Ovary (tissue), 7 donors: ENCODE measurements at regions not wholly inside any gene's neighbourhood (a gene's known extent, or its start where the extent isn't known, plus 50 kb on each side); places are given as distances from the start of the nearest gene placed in this dataset.
"Not testable (repeated sequence)": the region's sequence is repeated elsewhere in the genome, so short reads cannot be mapped to it uniquely, and the experiment has no call there.

Experiments
- DNase-seq, 5 donors: peaks; one replicate each; pipeline ENCODE4 v3.0.0-alpha.2; 2019 to 2020
- H3K27ac ChIP-seq, 2 donors: fragments of 200-600 bp; one replicate each; pipeline versions ENCODE4 v1.5.1 to v1.8.0; 2019 to 2022
- H3K27me3 ChIP-seq: fragments of 200-600 bp; one replicate; pipeline ENCODE4 v1.8.0; 2022
- H3K36me3 ChIP-seq: fragments of 200-600 bp; sonication (generic); one replicate; pipeline ENCODE4 v1.5.1; 2019
- H3K4me1 ChIP-seq: one replicate; pipeline ENCODE4 v1.8.1; 2013; ENCODE audit warnings: mild to moderate bottlenecking, moderate library complexity; ENCODE audit not compliant: insufficient read depth
- H3K4me3 ChIP-seq: fragments of 200-600 bp; sonication (generic); one replicate; pipeline ENCODE4 v1.5.1; 2017
- H3K9me3 ChIP-seq, 2 donors: fragments of 200-600 bp in 1 of 2; sonication (generic) in 1 of 2; one replicate each; pipeline versions ENCODE4 v1.5.1 to v1.8.1; 2013 to 2019; ENCODE audit warnings: mild to moderate bottlenecking in 1 of 2, moderate library complexity in 1 of 2
- EP300 ChIP-seq: sonication (generic); formaldehyde crosslinking; IDR thresholded peaks from one replicate; pipeline ENCODE4 v1.6.1; 2017; ENCODE audit warnings: antibody characterized with exemption
- POLR2A ChIP-seq: fragments of 450-650 bp; IDR thresholded peaks from one replicate; pipeline ENCODE4 v1.6.1; 2017; ENCODE audit warnings: antibody characterized with exemption, mild to moderate bottlenecking, moderate library complexity
- WGBS, 3 donors: extraction: QIAGEN DNeasy Blood & Tissue Kit in 1 of 3; methylation state at CpG; one replicate each; pipeline versions ENCODE4 v1.1.5 to v1.1.7; 2013 to 2017; 5-methylcytosine and 5-hydroxymethylcytosine counted together
- intact Hi-C, 4 donors: fragments of 100-400 bp; cut with DNase I; formaldehyde crosslinking; loops; one replicate each; pipeline versions ENCODE4 v1.11.0 to v1.15.1; 2022 to 2023
- TF ChIP-seq, protein P1 (sequence below), 3 donors: fragments of 450-650 bp in 2 of 3; fragments of 200-600 bp in 1 of 3; IDR thresholded peaks; one replicate each; pipeline versions ENCODE4 v1.5.1 to v1.8.0; 2016 to 2022; ENCODE audit warnings: antibody characterized with exemption in 3 of 3, mild to moderate bottlenecking in 1 of 3
- donor health status: DM: no; HTN: no; CAD: no; lungs with moderate emphysema.
- donor health status: DM: no; HTN: no; CAD: no.
- donor health status: Bipolar disorder and iron deficiency.
- donor health status: DM: no; HTN: no; CAD: no.
- donor health status: DM: yes; HTN: yes; CAD: no.

DNA sequence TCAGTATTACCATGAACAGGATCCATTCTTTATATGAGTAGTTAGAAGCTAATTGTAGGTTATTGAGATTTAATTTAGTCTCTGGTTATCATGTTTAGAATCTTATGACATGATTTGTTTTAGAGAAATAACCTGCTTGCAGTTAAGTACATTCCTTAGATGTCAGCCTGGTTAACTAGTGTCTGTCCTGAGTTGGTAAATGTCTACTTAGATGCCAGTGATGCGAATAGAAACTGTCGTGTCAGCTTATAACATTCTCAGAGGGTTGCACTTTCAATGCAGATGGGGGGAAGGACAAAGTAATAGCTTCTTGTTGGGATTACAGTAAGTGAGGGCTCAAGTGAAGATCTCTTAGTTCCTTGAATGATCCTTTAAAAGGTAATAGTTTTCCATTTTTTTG, 227.8 kb upstream of the SPRY1 start:
- no peak overlapping the region for H3K4me3 ChIP-seq
- 89 to 97% (median 96%) methylated on average over 2 of the region's 2 CpGs for WGBS, 3 donors
- DNase-seq: no peak
- intact Hi-C loops: no loop called here
- TF ChIP-seq, protein P1, sequence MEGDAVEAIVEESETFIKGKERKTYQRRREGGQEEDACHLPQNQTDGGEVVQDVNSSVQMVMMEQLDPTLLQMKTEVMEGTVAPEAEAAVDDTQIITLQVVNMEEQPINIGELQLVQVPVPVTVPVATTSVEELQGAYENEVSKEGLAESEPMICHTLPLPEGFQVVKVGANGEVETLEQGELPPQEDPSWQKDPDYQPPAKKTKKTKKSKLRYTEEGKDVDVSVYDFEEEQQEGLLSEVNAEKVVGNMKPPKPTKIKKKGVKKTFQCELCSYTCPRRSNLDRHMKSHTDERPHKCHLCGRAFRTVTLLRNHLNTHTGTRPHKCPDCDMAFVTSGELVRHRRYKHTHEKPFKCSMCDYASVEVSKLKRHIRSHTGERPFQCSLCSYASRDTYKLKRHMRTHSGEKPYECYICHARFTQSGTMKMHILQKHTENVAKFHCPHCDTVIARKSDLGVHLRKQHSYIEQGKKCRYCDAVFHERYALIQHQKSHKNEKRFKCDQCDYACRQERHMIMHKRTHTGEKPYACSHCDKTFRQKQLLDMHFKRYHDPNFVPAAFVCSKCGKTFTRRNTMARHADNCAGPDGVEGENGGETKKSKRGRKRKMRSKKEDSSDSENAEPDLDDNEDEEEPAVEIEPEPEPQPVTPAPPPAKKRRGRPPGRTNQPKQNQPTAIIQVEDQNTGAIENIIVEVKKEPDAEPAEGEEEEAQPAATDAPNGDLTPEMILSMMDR (IDR thresholded peaks at IDR 0.05): no peak
- no peak for TF ChIP-seq POLR2A
- no peak for TF ChIP-seq EP300
- H3K4me1 ChIP-seq: no peaks in the 10 kb centered on the region
- no peaks in the 10 kb centered on the region for H3K27me3 ChIP-seq
- H3K9me3 ChIP-seq: no peaks in the 10 kb centered on the region
- no peaks in the 10 kb centered on the region for H3K36me3 ChIP-seq
- H3K27ac ChIP-seq: no peak overlapping the region

DNA sequence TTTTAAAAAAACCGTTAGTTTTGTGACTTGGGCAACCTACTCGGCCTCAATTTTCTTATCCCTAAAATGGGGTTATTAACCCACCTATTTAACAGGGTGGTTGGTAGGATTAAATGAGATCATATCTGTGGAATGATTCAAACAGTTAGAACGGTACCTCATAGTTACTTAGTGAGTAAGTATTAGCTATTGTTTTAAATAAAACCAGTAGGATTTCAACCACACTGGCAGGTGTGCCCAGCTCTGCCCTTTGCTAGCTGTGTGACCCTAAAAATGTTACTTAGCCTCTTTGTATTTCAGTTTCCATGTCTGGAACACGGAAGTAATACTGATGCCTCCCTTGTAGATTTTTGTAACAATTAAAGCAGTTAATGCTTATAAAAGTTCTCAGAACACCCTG, 225.8 kb upstream of the SPRY1 start:
- H3K4me1 ChIP-seq: no peaks in the 10 kb centered on the region
- H3K4me3 ChIP-seq: no peak overlapping the region
- intact Hi-C loops: no loop called here
- WGBS, 3 donors: 84 to 92% (median 91%) methylated on average over 4 of the region's 4 CpGs
- H3K27ac ChIP-seq: no peak overlapping the region
- H3K27me3 ChIP-seq: no peaks in the 10 kb centered on the region
- DNase-seq: no peak
- H3K9me3 ChIP-seq: no peaks in the 10 kb centered on the region
- no peaks in the 10 kb centered on the region for H3K36me3 ChIP-seq
- TF ChIP-seq POLR2A (no peak), EP300 (no peak)
- TF ChIP-seq, protein P1 (IDR thresholded peaks at IDR 0.05): no peak

DNA sequence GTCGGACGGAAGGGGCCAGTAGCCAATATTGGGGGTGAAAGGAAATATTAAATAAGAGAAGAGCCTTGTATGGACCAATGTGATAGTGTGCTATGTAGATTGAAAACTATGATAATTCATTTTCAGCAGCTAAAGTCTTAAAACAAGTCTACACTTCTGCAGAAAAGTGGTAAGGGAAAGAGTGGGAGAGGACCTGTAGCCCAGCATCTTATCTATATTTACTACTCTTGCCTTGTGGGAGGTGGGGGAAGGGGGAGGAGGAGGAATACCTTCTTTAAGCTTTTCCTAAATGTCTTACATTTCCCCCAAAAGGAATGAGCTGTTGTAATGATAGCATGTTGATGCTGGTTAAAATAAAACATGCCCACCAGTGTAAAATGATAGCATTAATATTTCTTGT, 220.0 kb upstream of the SPRY1 start:
- no peaks in the 10 kb centered on the region for H3K36me3 ChIP-seq
- no peak overlapping the region for H3K4me3 ChIP-seq
- no peak overlapping the region for H3K27ac ChIP-seq
- intact Hi-C loops: no loop called here
- no peak for DNase-seq
- WGBS, 3 donors: 46 to 84% (median 48%) methylated on average over 2 of the region's 2 CpGs
- H3K27me3 ChIP-seq: no peaks in the 10 kb centered on the region
- no peaks in the 10 kb centered on the region for H3K4me1 ChIP-seq
- H3K9me3 ChIP-seq: no peaks in the 10 kb centered on the region
- TF ChIP-seq EP300 (no peak), POLR2A (no peak)
- TF ChIP-seq, protein P1 (IDR thresholded peaks at IDR 0.05): no peak

DNA sequence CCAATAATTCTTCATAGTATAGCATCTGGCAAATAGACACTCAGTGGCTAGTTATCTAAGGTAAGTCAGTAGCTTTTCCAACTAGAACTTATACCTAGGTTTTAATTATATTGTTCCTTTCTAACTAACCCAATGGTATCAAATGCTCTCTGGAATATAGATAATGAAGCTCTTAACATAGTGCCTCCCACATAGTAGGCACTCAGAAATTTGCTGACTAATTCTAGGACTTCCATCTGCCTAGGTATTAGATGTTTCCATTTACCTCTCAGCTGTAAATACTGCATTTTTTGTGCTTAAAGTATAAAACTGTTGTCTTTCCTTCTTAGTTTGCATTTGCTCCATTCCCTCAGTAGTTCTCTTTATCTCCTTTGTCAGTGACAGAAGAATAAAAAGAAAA, 214.3 kb upstream of the SPRY1 start:
- H3K36me3 ChIP-seq: no peaks in the 10 kb centered on the region
- intact Hi-C loops: no loop called here
- H3K27me3 ChIP-seq: no peaks in the 10 kb centered on the region
- no peak overlapping the region for H3K27ac ChIP-seq
- no peak for DNase-seq
- TF ChIP-seq EP300 (no peak), POLR2A (no peak)
- TF ChIP-seq, protein P1 (IDR thresholded peaks at IDR 0.05): no peak
- H3K4me1 ChIP-seq: no peaks in the 10 kb centered on the region
- no peaks in the 10 kb centered on the region for H3K9me3 ChIP-seq
- H3K4me3 ChIP-seq: no peak overlapping the region

DNA sequence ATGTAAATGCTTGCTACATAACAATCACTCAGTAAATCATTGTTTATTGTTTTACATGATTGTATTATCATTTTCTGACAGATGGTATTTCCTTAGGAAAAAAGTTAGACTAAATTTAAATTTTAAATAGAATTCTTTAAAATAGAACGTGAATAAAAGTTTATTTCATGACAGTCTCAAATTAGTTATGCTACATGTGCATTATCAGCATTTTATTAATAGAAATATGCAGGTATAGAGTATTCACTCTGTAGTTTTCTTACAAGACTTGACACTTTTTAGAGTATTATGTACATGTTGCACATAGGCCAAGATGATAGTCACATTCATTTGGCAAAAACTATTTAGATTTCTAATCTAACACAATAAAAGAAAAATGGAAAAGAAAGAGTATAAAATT, 213.3 kb upstream of the SPRY1 start:
- WGBS, 3 donors: 83 to 91% (median 86%) methylated on average over 1 of the region's 1 CpG
- no peaks in the 10 kb centered on the region for H3K4me1 ChIP-seq
- intact Hi-C loops: no loop called here
- H3K27ac ChIP-seq: no peak overlapping the region
- H3K4me3 ChIP-seq: no peak overlapping the region
- no peak for DNase-seq
- no peak for TF ChIP-seq EP300
- TF ChIP-seq, protein P1 (IDR thresholded peaks at IDR 0.05): no peak
- TF ChIP-seq POLR2A: no peak
- no peaks in the 10 kb centered on the region for H3K9me3 ChIP-seq
- H3K27me3 ChIP-seq: no peaks in the 10 kb centered on the region
- H3K36me3 ChIP-seq: no peaks in the 10 kb centered on the region

DNA sequence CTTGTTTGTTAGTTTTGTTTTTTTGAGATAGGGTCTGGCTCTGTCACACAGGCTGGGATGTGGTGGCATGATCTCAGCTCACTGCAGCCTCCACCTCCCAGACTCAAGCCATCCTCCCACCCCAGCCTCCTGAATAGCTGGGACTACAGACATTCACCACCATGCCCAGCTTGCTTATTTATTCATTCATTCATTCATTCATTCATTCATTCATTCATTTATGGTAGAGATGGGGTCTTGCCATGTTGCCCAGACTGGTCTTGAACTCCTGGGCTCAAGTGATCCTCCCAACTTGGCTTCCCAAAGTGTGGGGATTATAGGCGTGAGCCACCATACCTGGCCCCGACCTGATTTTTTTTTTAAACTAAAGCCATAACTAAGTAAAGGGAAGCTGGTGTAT, 212.8 kb upstream of the SPRY1 start:
- H3K9me3 ChIP-seq, H3K27me3 ChIP-seq, H3K36me3 ChIP-seq, H3K4me3 ChIP-seq, intact Hi-C loops, DNase-seq, H3K27ac ChIP-seq, H3K4me1 ChIP-seq: not testable (repeated sequence)
- WGBS, 3 donors: 96 to 100% (median 98%) methylated on average over 2 of the region's 2 CpGs
